HCT116 (cell line): ENCODE measurements at regions not wholly inside any gene's neighbourhood (a gene's known extent, or its start where the extent isn't known, plus 50 kb on each side); places are given as distances from the start of the nearest gene placed in this dataset.

Source experiments
- POLR2A ChIP-seq: IDR thresholded peaks from 2 replicates; pipeline ENCODE4 v1.7.0; 2011; ENCODE audit warnings: borderline replicate concordance; ENCODE audit not compliant: insufficient read depth, insufficient read length; ENCODE audit errors: extremely low read depth
- ZBTB33 ChIP-seq: IDR thresholded peaks from 2 replicates; pipeline ENCODE4 v1.6.1; 2011; ENCODE audit warnings: mild to moderate bottlenecking, low read length, moderate library complexity; ENCODE audit not compliant: insufficient replicate concordance; ENCODE audit errors: extremely low read depth

GRCh38 chr11:71064702-71065515, 187.5 kb downstream of the SHANK2 start:
- TF ChIP-seq POLR2A: no peak
- TF ChIP-seq ZBTB33: no peak
